Neural cell (in vitro differentiated cells): ENCODE measurements at regions not wholly inside any gene's neighbourhood (a gene's known extent, or its start where the extent isn't known, plus 50 kb on each side); places are given as distances from the start of the nearest gene placed in this dataset.

Experiments
- EZH2 ChIP-seq: fragments of 200-600, 300-800 bp; shearing (Covaris generic), sonication (generic); IDR thresholded peaks from 2 replicates; pipeline ENCODE4 v1.6.1; 2014; ENCODE audit warnings: antibody characterized with exemption, low read length, borderline replicate concordance, mild to moderate bottlenecking; ENCODE audit not compliant: insufficient read depth, poor library complexity, severe bottlenecking
- MXI1 ChIP-seq: fragments of 450-650 bp; conservative IDR thresholded peaks from 2 replicates; pipeline ENCODE4 v1.6.1; 2014; ENCODE audit warnings: antibody characterized with exemption, mild to moderate bottlenecking; ENCODE audit not compliant: poor library complexity, severe bottlenecking
- POLR2AphosphoS5 ChIP-seq: IDR thresholded peaks from 2 replicates; pipeline ENCODE4 v1.6.1; 2012
- RAD21 ChIP-seq: fragments of 450-650 bp; conservative IDR thresholded peaks from 2 replicates; pipeline ENCODE4 v1.6.1; 2014; ENCODE audit warnings: antibody characterized with exemption, mild to moderate bottlenecking, moderate library complexity
- TAF1 ChIP-seq: IDR thresholded peaks from 2 replicates; pipeline ENCODE4 v1.6.1; 2012; ENCODE audit warnings: low read depth
- TF ChIP-seq, protein P1 (sequence below): fragments of 450-650 bp; IDR thresholded peaks from 2 replicates; pipeline ENCODE4 v1.5.1; 2014; ENCODE audit warnings: antibody characterized with exemption, mild to moderate bottlenecking, moderate library complexity; ENCODE audit not compliant: poor library complexity, severe bottlenecking

DNA sequence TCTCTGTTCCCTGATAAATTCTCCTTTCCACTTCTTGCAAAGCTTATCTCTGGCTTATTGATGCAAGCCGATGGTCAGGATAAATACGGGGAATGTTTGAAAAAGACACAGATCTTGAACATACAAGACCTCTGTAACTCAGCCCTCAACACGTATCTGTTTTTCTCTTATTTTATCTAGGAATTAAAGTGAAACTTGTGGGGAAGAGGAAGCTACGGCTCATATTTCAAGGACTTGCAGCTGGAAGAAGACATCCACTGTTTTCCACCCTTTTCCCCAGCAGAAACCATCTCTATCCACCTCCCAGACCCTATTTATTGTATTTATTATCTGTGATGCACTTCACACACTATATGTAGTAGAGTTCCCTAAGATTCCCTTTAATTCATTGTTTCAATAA, 98.4 kb upstream of the TANK start:
- TF ChIP-seq POLR2AphosphoS5, result no peak
- TF ChIP-seq, protein P1, sequence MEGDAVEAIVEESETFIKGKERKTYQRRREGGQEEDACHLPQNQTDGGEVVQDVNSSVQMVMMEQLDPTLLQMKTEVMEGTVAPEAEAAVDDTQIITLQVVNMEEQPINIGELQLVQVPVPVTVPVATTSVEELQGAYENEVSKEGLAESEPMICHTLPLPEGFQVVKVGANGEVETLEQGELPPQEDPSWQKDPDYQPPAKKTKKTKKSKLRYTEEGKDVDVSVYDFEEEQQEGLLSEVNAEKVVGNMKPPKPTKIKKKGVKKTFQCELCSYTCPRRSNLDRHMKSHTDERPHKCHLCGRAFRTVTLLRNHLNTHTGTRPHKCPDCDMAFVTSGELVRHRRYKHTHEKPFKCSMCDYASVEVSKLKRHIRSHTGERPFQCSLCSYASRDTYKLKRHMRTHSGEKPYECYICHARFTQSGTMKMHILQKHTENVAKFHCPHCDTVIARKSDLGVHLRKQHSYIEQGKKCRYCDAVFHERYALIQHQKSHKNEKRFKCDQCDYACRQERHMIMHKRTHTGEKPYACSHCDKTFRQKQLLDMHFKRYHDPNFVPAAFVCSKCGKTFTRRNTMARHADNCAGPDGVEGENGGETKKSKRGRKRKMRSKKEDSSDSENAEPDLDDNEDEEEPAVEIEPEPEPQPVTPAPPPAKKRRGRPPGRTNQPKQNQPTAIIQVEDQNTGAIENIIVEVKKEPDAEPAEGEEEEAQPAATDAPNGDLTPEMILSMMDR, result no peak
- no peak for TF ChIP-seq TAF1
- TF ChIP-seq EZH2, result no peak
- no peak for TF ChIP-seq RAD21
- no peak for TF ChIP-seq MXI1
